Kidney capillary endothelial cell (primary cell): ENCODE measurements at regions not wholly inside any gene's neighbourhood (a gene's known extent, or its start where the extent isn't known, plus 50 kb on each side); places are given as distances from the start of the nearest gene placed in this dataset.

Source experiments
- DNase-seq: peaks from one replicate; pipeline ENCODE4 v3.0.0-alpha.2; 2018; ENCODE audit warnings: low spot score

- no peak for DNase-seq
Measured at GRCh38 chr17:79501910-79502309, 108.9 kb downstream of the RBFOX3 start.

DNA sequence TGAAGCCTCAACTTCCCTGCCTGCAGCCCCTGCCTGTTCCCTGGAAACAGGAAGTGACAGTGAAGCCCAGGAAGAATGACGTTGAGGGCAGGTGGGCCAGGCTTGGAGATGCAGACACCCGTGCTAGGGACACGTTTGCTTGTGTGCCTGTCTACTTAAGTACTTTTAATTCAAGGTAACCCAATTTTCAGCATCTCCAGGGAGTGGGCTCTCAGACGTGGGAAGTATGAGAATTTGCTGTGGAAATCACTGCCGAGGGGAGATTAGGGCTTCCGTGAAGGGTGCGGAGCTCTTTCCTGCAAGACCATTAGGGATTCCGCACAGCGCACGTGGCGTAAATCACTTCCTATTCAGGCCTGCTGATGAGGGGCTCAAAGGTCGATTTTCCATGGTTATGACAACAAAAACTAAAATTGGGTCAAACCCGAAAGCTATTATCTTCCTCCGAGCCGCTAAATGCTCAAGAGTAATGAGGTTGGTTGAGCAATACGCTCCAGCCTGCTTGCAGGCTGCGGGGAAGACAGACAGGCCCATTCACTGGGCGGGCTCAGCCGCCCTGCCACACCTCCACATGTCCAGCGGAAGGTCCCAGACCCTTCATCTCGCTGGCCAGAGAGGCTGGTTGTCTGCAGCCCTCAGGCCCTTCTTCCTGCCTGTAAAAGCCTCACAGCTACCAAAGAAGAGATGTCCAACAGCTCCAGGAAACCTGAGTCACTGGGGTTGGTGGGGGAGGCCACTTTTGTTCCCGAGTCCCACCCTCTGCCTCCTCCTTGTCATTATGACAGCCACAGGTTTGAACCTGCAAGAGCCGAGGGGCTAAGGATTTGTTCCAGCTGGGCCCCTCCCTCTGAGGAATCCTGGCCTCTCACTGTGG, 109.9 kb downstream of the RBFOX3 start:
- peak; percentile 69 for DNase-seq

DNA sequence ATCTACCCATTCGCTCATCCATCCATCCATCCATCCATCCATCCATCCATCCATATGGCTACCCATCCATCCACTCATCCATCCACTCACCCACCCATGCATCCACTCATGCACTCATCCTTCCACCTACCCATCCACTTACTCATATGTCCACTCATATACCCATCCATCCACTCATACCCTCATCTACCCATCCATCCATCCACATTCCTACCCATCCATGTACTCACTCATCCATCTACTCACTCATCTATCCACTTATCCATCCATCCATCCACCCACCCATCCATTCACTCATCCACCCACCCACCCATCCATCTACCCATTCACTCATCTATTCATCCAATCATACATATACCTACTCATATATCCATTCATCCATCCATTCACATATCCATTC, 112.0 kb downstream of the RBFOX3 start:
- DNase-seq: no peak

- no peak for DNase-seq
Measured at GRCh38 chr17:79497777-79498348, 113.0 kb downstream of the RBFOX3 start.

GRCh38 chr17:79496422-79497005, 114.3 kb downstream of the RBFOX3 start:
- no peak for DNase-seq

GRCh38 chr17:79495665-79496064, 115.2 kb downstream of the RBFOX3 start:
- no peak for DNase-seq

GRCh38 chr17:79491006-79491405, 119.8 kb downstream of the RBFOX3 start:
- DNase-seq: no peak

- no peak for DNase-seq
Measured at GRCh38 chr17:79490530-79490929, 120.3 kb downstream of the RBFOX3 start.

DNA sequence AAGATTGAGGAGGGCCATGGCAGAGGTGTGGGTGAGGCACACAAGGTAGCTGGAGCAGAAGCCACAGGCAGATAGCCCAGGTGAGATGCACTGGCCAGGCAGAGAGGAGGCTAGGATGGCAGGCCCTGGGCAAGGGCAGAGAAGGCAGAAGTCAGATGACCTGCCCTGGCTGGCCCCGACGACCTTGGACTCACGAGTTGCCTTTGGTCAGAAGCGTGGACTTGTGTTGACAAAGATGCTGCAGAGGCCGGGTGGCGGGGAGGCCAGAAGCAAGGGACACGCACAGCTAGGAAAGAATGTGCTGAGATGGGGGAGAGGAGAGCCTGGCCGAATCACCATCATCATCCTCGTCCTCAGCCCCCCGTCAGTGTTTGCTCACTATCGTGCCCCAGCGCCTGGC, 123.7 kb downstream of the RBFOX3 start:
- DNase-seq: no peak

GRCh38 chr17:79485991-79486390, 124.9 kb downstream of the RBFOX3 start:
- DNase-seq: no peak

- DNase-seq: no peak
Measured at GRCh38 chr17:79485419-79485985, 125.3 kb downstream of the RBFOX3 start.

DNA sequence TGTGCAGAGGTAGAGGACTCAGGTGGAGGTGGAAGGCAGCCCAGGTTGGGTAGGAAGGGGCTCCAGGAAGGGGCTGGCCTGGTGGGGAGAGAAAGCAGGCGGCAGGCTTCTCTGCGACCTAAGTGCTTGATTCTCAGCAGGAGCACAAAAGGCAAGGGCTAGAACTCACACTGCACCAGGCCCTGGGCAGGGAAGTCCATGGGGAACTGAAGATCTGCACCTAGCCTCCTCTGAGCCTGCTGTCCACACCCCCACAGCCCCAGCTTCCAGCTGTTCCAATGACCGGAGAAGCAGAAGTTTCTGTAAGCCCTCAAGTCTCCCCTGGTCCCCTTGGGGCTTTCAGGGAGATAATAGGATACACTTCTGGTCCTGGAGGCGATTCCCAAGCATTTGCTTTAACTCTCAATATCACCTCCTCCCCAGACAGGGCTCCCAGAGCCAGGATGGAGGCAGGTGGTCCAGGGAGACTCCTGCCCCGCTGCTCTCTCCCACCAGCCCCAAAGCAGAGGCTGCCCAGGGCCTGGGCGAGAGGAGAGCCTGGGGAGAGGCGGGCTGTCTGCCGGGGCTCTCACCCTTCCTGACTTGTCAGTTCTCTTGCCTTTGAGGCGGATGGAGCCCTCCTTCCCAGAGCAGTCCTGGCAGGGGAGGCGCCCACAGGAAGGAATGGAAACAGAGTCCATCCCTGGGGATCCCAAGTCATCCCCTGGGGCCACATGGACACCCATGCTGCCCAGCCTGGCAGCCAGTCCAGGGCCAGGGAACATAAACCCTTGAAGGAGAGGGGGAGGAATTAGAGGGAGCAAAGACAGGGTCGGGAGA, 126.0 kb downstream of the RBFOX3 start:
- DNase-seq: no peak

DNA sequence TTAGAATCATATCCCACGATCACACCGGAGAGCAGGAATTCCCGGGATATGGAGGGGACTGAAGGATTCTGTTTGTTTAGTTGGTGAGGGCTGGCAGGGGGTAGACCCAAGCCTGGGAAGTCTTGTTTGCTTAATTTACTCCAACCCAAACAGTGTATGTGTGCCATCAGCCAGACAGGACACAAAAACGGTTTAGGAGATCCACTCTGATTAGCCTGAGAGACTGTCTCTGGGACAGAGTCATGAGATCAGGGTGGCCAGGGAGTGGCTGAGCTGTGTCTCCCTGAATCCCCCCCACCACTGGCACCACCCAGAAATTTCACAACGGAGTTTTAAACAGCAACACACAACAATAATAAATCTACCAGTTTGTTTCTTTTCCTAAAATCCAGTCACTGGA, 127.0 kb downstream of the RBFOX3 start:
- no peak for DNase-seq

DNA sequence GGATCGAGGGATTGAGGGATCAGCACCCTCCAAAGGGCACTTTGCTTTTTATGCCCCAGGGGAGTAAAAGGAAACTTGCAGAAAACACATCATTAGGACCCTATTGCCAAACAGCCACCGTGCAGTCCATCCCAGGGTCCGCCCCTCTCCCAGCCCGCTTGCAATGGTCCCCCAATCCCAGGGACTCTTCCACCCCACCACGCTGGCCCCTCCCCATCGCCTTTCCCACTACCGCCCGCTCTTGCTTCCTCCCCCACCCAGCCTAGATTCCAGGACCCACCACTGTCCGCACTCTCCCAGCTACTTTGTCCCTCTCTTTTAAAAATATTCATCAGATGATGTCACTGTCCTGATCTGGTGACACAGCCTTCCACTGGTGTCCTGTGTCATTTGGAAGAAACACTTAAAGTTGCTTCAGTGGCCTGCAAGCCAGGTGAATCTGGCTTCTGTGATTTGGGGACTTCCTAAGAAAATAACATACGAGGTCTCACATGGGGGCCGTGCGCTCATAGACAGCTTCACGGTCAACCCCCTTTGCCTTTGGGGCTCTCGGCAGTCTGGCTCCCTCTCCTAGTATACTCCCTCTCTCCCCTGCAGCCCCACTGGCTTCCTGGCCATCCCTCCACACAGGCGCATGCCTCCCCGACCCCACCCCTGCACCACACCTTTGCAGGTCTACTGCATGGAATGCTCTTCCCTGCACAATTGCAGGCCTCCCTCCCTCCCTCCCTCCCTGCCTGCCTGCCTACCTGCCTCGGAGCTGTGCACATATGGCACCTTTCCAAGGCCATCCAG, 127.9 kb downstream of the RBFOX3 start:
- DNase-seq: no peak

- DNase-seq: no peak
Measured at GRCh38 chr17:79479876-79480275, 131.0 kb downstream of the RBFOX3 start.

GRCh38 chr17:79478841-79479240, 132.0 kb downstream of the RBFOX3 start:
- no peak for DNase-seq

GRCh38 chr17:79478051-79478461, 132.8 kb downstream of the RBFOX3 start:
- DNase-seq: no peak

DNA sequence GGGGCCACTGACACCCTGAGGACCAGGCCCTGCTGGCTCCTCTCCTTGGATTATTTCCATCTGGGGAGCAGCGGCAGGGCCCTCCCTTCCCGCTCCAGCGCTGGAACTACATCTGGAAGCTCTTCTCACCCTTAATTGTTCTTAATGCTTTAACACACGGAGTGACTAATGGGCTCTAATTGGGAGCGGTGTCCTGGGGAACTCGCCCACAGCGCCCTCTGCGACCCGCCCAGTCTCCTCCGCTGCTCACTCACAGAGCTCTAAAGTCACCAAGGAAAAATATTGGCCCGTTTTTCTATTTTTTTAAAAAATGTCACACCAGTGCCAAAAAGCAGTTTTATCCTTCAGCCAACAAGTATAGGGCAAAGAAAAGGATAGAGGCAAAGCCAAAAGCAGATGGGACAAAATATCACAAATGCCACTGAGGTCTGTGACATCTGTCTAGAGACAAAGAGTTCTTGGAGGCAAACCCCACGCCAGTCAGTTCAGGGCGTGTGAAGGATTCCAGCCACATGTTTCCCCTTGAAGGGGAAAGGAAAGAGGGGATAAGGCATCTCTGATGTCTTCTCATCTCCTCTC, 134.7 kb downstream of the RBFOX3 start:
- DNase-seq: no peak

DNA sequence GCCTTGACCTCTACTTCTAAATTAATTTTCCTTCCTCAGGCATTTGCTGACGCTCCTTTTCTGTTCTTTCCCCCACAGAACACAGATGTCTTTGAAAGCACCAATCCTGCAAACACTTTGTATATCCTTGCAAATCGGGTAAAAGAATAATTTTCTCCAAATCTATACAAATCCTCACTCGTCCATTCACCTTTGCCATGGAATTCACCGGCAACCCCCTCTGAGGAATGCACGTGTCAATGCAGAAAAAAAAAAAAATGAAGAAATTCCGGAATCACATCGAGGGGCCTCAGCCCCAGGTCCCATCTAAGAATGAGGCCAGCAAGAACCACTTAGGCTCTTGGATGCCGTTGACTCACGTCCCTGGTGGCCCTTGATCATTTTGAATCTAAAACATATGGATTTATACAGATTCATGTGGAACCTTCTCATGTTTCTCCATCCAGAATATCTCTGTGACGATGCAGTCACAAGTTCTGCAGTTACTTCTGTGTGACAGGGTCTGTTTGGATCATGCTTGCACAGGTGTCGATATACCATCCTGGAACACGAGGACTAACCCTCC, 136.9 kb downstream of the RBFOX3 start:
- DNase-seq: no peak

DNA sequence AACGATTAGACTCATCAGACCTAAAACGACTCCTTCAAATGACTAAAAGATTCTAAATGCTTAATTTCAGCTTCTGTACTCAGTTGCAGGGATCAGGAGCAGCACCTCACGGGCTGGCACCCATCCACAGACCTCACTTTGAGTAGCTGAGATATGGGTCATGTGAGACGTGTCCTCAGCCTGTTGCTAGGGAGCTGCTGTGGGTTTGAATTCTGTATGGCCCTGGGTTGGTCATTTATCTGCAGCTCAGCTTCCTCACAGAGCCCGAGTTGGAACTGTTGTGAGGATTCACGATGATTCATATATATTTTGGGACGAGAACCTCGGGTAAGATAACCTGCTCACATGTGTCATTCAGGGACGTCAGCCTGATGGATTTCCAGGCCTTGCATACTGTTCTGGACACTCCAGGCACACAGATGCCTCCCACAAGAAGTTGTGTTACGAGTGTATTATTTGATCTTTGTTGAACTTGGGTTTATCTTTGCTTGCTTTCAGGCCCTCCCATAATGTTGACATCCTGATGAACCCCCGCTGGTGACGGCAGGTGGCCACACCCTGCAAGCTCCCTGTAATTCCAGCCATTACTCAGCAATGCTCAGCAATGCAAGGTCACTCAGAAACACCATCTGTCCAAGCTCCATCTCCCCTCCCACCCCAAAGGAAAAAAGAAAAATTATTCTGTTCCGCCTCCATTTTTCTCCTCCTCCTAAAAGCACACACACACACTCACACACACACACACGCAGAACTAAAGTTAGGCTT, 137.6 kb downstream of the RBFOX3 start:
- DNase-seq: no peak
